EL (cell line): ENCODE measurements at regions not wholly inside any gene's neighbourhood (a gene's known extent, or its start where the extent isn't known, plus 50 kb on each side); places are given as distances from the start of the nearest gene placed in this dataset.
A peak's percentile ranks its signal among the peaks of the same experiment; 100 is the strongest.

ENCODE experiments used
- DNase-seq: peaks from one replicate; pipeline ENCODE4 v3.0.0-alpha.2; 2016

- no peak for DNase-seq
Observed at GRCh38 chr2:180122874-180123273, 115.8 kb upstream of the CWC22 start.

- DNase-seq, result peak; percentile 8
Observed at GRCh38 chr2:180115675-180116074, 108.6 kb upstream of the CWC22 start.

- DNase-seq, result no peak
Observed at GRCh38 chr2:180115269-180115668, 108.2 kb upstream of the CWC22 start.

DNA sequence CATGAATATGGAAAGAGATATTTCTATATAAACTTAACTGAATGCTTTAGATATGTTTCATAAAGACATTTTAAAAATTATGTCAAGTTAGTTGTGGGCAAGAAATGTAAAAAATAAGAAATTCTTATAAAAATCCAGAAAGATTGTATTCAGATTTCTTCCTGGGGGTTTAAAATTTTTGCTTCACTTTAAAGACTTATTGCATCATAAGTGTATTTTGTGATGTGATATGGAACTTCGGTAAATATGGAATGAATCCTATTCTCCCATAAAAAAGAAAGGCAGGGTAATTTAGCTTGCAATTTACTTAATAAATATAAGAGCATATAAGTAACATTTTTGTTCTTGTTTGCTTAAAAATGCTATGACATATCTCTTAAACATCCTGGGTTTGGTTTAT lies 104.8 kb upstream of the CWC22 start:
- DNase-seq, result no peak

GRCh38 chr2:180110469-180110868 lies 103.4 kb upstream of the CWC22 start:
- no peak for DNase-seq

DNA sequence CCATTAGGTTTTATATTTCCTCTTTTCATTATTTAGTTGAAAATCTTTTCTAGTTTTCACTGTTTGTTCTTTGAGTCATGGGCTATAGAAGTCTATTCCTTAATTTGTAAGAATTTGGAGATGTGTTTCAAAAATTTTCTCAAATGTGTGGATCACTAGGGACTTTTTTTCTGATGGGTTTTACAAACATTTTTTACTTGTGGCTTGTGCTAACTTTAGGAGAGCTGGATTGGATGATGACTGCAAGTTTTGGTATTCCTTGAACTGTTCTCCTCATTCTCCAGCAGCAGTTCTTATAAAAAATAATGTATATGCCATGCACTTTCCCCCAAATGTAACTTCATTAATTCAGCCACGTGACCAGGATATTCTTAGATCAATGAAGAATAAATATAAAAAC lies 94.7 kb upstream of the CWC22 start:
- no peak for DNase-seq

DNA sequence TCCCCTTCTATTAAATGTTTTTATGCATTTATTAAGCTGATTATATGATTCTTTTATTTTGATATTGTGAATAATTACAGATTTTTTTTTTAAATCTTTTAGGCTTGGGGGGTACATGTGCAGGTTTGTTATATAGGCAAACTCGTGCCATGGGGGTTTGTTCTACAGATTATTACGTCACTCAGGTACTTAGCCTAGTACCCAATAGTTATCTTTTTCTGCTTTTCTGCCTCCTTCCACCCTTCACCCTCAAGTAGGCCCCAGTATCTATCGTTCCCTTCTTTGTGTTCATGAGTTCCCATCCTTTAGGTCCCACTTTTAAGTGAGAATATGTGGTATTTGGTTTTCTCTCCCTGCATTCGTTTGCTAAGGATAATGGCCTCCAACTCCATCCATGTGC lies 92.2 kb upstream of the CWC22 start:
- no peak for DNase-seq

DNA sequence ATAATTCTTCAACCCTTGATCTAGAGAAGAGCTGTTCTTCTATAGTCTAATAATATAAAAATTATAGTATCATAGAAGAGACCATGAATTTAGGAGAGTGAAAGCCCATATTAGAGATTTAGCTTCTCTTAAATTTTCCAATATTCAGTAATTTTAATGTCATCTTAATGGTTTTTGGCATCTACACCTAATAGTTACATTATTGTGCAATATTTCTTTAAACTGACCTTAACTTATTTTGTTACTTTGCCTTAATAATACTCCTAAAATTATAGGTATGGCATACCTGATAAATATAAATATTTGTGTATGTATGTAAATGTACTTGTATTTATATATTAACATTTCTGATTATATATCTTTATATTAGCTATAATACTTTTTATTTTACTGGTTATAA lies 78.0 kb upstream of the CWC22 start:
- DNase-seq, result no peak

DNA sequence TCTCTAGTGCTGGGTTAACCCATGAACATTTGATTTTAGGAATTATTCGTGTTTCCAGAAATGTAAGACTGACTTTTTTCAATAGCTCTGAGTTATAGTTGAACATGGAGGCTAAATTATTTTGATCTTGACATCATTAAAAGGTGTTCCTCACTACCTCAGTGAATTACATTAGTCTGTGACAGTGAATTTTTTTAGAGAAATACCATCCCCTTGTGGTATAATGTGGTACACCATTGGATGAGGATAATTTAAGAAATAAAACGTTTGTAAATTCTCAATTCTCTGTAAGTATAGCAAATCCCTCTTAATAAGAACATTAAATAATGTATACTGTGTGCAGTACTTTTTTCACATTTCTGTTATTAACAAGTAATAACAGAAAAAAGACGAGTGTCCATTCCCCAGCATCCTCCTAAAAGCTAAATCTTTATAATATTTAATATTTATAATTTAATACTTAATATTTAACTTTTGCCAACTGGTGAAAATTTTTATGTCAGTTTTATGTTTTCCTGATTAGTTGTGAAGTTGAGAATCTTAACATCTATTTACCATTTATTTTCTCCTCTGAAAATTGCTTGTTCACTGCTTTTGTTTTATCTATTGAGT lies 70.3 kb upstream of the CWC22 start:
- peak; percentile 26 for DNase-seq

DNA sequence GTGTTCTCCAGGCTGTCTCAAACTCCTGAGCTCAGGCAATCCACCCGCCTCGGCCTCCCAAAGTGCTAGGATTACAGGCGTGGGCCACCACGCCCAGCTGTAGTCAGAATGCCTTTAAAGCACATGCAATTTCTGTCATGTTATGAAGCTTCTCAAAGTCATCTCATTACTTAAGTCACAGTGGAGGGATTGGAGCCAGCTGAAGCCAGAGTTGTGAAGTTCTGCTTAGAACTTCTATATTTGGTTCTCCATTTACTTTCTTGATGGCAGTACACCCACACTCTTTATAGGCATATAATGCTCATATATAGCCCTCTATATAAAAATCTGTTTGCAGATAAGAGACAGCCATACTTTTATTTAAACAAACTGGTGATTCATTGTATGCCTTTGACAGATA lies 68.8 kb upstream of the CWC22 start:
- DNase-seq, result no peak

DNA sequence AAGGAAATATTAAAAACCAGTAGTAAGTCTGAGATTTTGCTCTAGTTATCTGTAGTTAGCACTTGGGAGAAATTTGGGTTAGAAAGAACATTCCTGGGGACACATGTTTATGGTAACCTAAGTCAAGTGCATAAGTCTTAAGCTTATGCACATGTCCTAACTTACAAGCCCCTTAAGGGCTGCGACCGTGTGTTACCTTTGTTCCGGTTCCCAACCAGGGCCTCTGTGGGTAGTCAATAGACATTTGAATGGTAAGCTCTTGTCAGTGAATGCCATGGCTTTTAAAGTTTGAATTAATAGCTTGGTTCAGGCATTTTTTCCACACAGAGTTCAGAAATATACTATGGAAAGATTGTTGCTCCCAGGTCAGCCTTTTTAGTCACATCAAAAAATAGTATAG lies 64.7 kb upstream of the CWC22 start:
- DNase-seq, result no peak

GRCh38 chr2:180063494-180064092 lies 56.5 kb upstream of the CWC22 start:
- no peak for DNase-seq

- no peak for DNase-seq
Observed at GRCh38 chr2:180062178-180062577, 55.1 kb upstream of the CWC22 start.

DNA sequence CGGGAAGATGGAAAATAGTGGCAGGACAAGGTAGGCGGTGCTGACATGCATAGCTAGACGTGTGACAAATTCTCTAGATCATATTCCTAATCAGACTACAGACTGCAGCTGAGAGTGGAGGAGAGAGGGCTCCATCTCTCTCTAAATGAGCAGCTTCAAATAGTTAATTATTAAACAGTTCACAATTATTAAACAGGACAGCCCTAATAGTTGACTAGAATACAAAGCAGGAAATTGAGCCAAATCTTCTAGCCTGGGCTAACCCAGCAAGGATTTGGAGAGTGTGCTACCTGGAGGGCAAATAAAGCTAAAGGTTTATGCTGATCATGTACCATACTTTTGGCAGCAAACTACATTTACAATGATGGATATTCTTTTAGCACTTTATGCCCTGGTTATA lies 54.4 kb upstream of the CWC22 start:
- no peak for DNase-seq

DNA sequence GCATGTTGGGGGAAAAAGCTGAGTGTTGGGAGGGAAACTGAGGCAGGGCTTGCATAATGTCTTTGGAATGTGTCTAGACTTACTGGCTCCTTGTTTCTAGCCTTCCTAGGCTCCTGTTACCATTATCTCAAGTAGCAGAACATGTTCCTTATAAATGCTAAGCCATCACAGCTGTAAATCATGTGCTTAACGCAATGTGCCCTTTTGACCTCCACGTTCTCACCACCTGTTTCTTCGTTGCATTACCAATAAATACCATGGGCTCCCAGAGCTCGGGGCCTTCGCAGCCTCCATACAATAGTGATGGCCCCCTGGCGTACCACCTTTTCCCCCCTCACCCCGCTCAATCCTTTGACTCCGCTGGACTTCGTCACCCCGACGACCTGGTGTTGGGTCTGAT lies 54.0 kb upstream of the CWC22 start:
- no peak for DNase-seq

- DNase-seq, result no peak
Observed at GRCh38 chr2:180058993-180059392, 51.9 kb upstream of the CWC22 start.

DNA sequence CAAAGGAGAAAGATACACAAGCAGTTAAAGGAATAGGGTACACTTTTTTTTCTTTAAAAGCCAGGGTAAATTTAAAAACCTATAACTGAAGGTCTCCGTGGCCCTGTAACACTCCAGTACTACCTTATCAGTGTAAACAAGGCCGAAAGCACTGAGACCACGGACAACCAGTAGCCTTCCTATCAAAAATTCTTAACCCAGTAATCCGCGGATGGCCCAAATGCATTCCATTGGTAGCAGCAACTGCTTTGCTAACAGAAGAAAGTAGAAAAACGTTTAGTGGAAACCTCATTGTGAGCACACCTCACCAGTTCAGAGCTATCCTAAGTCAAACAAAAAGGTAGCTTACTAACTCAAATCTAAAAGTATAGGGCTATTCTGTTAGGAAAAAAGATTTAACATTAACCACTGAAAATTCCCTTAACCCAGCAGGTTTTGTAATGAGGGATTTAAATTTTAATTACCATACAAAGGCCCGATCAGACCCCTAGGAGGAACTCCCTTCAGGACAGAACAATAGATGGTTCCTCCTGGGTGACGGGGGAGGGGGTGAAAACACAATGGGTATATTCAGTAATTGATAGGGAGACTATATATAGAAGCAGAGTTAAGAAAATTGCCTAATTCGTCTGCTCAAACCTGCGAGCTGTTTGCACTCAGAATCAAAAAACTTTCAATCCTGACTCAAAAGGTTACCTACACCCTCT lies 50.8 kb upstream of the CWC22 start:
- no peak for DNase-seq
